ENCODE measurements at regions not wholly inside any gene's neighbourhood (a gene's known extent, or its start where the extent isn't known, plus 50 kb on each side); places are given as distances from the start of the nearest gene placed in this dataset.
A peak's percentile ranks its signal among the peaks of the same experiment; 100 is the strongest.

- Histone ChIP-seq H3K9me3 (ENCODE audit: control insufficient read depth, low read depth, low read length) (no peaks in the 10 kb centered on the region), H3K36me3 (ENCODE audit: control insufficient read depth, insufficient read depth, low read length) (no peaks in the 10 kb centered on the region), H3K4me3 (ENCODE audit: low read length) (no peak overlapping the region), H3K27ac (ENCODE audit: low read length) (no peak overlapping the region), H3K27me3 (ENCODE audit: control insufficient read depth, insufficient read depth, low read length) (no peaks in the 10 kb centered on the region), H3K4me1 (ENCODE audit: control insufficient read depth, insufficient read depth, low read length) (no peaks in the 10 kb centered on the region)
- no peak for DNase-seq
- WGBS (ENCODE audit: insufficient coverage, low lambda C conversion rate), result 67% methylated on average over 1 of the region's 2 CpGs
Measured at GRCh38 chr16:16788004-16788403, 409.1 kb downstream of the NPIPA7 start.

DNA sequence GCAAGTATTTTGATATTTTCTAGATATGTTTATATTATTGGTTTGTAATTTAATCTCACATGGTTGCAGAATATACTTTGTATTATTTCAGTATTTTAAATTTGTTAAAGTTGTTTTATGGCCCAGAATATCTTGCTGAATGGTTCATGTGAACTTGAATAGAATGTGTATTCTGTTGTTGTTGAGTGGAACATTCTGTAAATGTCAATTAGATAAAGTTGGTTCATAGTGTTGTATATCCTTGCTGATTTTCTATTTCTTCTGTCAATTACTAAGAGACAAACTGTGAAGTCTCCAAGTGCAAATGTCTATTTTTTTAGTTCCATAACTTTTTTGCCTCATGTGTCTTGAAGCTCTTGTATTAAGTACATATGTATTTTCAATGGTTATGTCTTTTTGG, 411.7 kb downstream of the NPIPA7 start:
- Histone ChIP-seq H3K4me1 (ENCODE audit: control insufficient read depth, insufficient read depth, low read length) (no peaks in the 10 kb centered on the region), H3K36me3 (ENCODE audit: control insufficient read depth, insufficient read depth, low read length) (no peaks in the 10 kb centered on the region), H3K9me3 (ENCODE audit: control insufficient read depth, low read depth, low read length) (no peaks in the 10 kb centered on the region), H3K27me3 (ENCODE audit: control insufficient read depth, insufficient read depth, low read length) (no peaks in the 10 kb centered on the region), H3K4me3 (ENCODE audit: low read length) (no peak overlapping the region), H3K27ac (ENCODE audit: low read length) (no peak overlapping the region)
- DNase-seq, result no peak

DNA sequence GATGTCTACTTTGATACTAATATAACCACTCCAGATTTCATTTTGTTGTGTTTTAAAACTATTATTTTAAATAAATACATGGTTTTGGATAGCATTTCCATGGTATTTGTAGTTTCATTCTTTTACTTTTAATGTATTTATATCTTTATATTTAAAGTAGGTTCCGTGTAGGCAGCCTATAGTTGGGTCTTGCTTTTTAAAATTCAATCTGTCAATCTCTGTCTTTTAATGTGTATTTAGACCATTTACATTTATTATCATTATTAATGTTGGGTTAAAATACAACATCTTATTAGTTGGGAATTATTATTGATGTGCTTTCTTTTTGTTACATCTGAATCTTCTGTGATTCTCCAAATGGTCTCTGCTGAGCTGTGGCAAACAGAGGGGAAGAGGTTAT, 412.1 kb downstream of the NPIPA7 start:
- WGBS (ENCODE audit: insufficient coverage, low lambda C conversion rate), result 100% methylated on average over 1 of the region's 1 CpG
- H3K4me3 ChIP-seq (ENCODE audit: low read length), result no peak overlapping the region
- H3K27me3 ChIP-seq (ENCODE audit: control insufficient read depth, insufficient read depth, low read length), result no peaks in the 10 kb centered on the region
- no peaks in the 10 kb centered on the region for H3K9me3 ChIP-seq (ENCODE audit: control insufficient read depth, low read depth, low read length)
- H3K4me1 ChIP-seq (ENCODE audit: control insufficient read depth, insufficient read depth, low read length), result no peaks in the 10 kb centered on the region
- no peak for DNase-seq
- H3K27ac ChIP-seq (ENCODE audit: low read length), result no peak overlapping the region
- H3K36me3 ChIP-seq (ENCODE audit: control insufficient read depth, insufficient read depth, low read length), result no peaks in the 10 kb centered on the region

- 50% methylated on average over 1 of the region's 2 CpGs for WGBS (ENCODE audit: insufficient coverage, low lambda C conversion rate)
- Histone ChIP-seq H3K27me3 (ENCODE audit: control insufficient read depth, insufficient read depth, low read length) (no peaks in the 10 kb centered on the region), H3K9me3 (ENCODE audit: control insufficient read depth, low read depth, low read length) (no peaks in the 10 kb centered on the region), H3K4me1 (ENCODE audit: control insufficient read depth, insufficient read depth, low read length) (no peaks in the 10 kb centered on the region), H3K27ac (ENCODE audit: low read length) (no peak overlapping the region), H3K4me3 (ENCODE audit: low read length) (no peak overlapping the region), H3K36me3 (ENCODE audit: control insufficient read depth, insufficient read depth, low read length) (no peaks in the 10 kb centered on the region)
- no peak for DNase-seq
Measured at GRCh38 chr16:16797239-16797638, 418.3 kb downstream of the NPIPA7 start.

- no peaks in the 10 kb centered on the region for H3K36me3 ChIP-seq (ENCODE audit: control insufficient read depth, insufficient read depth, low read length)
- no peak for DNase-seq
- H3K9me3 ChIP-seq (ENCODE audit: control insufficient read depth, low read depth, low read length), result no peaks in the 10 kb centered on the region
- H3K4me3 ChIP-seq (ENCODE audit: low read length), result no peak overlapping the region
- H3K27ac ChIP-seq (ENCODE audit: low read length), result no peak overlapping the region
- H3K4me1 ChIP-seq (ENCODE audit: control insufficient read depth, insufficient read depth, low read length), result no peaks in the 10 kb centered on the region
- no peaks in the 10 kb centered on the region for H3K27me3 ChIP-seq (ENCODE audit: control insufficient read depth, insufficient read depth, low read length)
Measured at GRCh38 chr16:16798504-16798903, 419.6 kb downstream of the NPIPA7 start.

GRCh38 chr16:16805809-16806208, 426.9 kb downstream of the NPIPA7 start:
- Histone ChIP-seq H3K36me3 (ENCODE audit: control insufficient read depth, insufficient read depth, low read length) (no peaks in the 10 kb centered on the region), H3K27ac (ENCODE audit: low read length) (no peak overlapping the region), H3K4me1 (ENCODE audit: control insufficient read depth, insufficient read depth, low read length) (no peaks in the 10 kb centered on the region), H3K4me3 (ENCODE audit: low read length) (no peak overlapping the region), H3K27me3 (ENCODE audit: control insufficient read depth, insufficient read depth, low read length) (no peaks in the 10 kb centered on the region), H3K9me3 (ENCODE audit: control insufficient read depth, low read depth, low read length) (no peaks in the 10 kb centered on the region)
- DNase-seq, result no peak
- 80% methylated on average over 2 of the region's 4 CpGs for WGBS (ENCODE audit: insufficient coverage, low lambda C conversion rate)

GRCh38 chr16:16815641-16816040, 436.7 kb downstream of the NPIPA7 start:
- no peak for DNase-seq
- WGBS (ENCODE audit: insufficient coverage, low lambda C conversion rate), result no CpG with 5 or more reads among the region's 2 CpGs

GRCh38 chr16:16817196-16817595, 438.3 kb downstream of the NPIPA7 start:
- Histone ChIP-seq H3K27me3 (ENCODE audit: control insufficient read depth, insufficient read depth, low read length) (no peaks in the 10 kb centered on the region), H3K4me3 (ENCODE audit: low read length) (no peak overlapping the region), H3K36me3 (ENCODE audit: control insufficient read depth, insufficient read depth, low read length) (no peaks in the 10 kb centered on the region), H3K9me3 (ENCODE audit: control insufficient read depth, low read depth, low read length) (no peaks in the 10 kb centered on the region), H3K4me1 (ENCODE audit: control insufficient read depth, insufficient read depth, low read length) (no peaks in the 10 kb centered on the region), H3K27ac (ENCODE audit: low read length) (no peak overlapping the region)
- DNase-seq, result no peak
- WGBS (ENCODE audit: insufficient coverage, low lambda C conversion rate), result 100% methylated on average over 1 of the region's 2 CpGs

More at GRCh38 chr16:16815641-16816040, 436.7 kb downstream of the NPIPA7 start:
- Histone ChIP-seq H3K27me3 (ENCODE audit: control insufficient read depth, insufficient read depth, low read length) (no peaks in the 10 kb centered on the region), H3K27ac (ENCODE audit: low read length) (no peak overlapping the region), H3K4me1 (ENCODE audit: control insufficient read depth, insufficient read depth, low read length) (no peaks in the 10 kb centered on the region), H3K36me3 (ENCODE audit: control insufficient read depth, insufficient read depth, low read length) (no peaks in the 10 kb centered on the region), H3K9me3 (ENCODE audit: control insufficient read depth, low read depth, low read length) (no peaks in the 10 kb centered on the region), H3K4me3 (ENCODE audit: low read length) (no peak overlapping the region)

DNA sequence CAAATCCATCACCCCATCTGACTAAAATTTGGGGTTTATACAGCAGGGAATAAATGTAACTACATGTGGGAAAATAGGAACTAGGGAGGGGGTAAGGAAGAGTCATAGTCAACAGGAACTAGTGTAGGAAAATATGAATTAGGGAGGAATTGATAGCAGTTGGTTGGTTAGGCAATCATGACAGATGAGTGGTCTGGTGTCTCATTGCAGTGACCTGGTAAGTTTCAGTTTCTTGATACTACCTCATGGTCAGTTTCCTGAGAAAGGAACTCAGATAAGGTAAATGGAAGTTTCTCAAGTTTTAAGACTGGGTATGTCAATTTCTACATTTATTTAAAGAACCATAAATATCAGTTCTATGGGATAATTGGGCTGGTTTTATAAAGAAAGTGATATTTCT, 442.3 kb downstream of the NPIPA7 start:
- no peaks in the 10 kb centered on the region for H3K4me1 ChIP-seq (ENCODE audit: control insufficient read depth, insufficient read depth, low read length)
- H3K27ac ChIP-seq (ENCODE audit: low read length), result no peak overlapping the region
- no peak overlapping the region for H3K4me3 ChIP-seq (ENCODE audit: low read length)
- H3K9me3 ChIP-seq (ENCODE audit: control insufficient read depth, low read depth, low read length), result no peaks in the 10 kb centered on the region
- no peaks in the 10 kb centered on the region for H3K27me3 ChIP-seq (ENCODE audit: control insufficient read depth, insufficient read depth, low read length)
- H3K36me3 ChIP-seq (ENCODE audit: control insufficient read depth, insufficient read depth, low read length), result no peaks in the 10 kb centered on the region
- no peak for DNase-seq

GRCh38 chr16:16828913-16829398, 450.0 kb downstream of the NPIPA7 start:
- no peaks in the 10 kb centered on the region for H3K27me3 ChIP-seq (ENCODE audit: control insufficient read depth, insufficient read depth, low read length)
- no peak for DNase-seq
- H3K9me3 ChIP-seq (ENCODE audit: control insufficient read depth, low read depth, low read length), result no peaks in the 10 kb centered on the region
- H3K36me3 ChIP-seq (ENCODE audit: control insufficient read depth, insufficient read depth, low read length), result no peaks in the 10 kb centered on the region
- H3K4me1 ChIP-seq (ENCODE audit: control insufficient read depth, insufficient read depth, low read length), result no peaks in the 10 kb centered on the region
- no peak overlapping the region for H3K27ac ChIP-seq (ENCODE audit: low read length)
- H3K4me3 ChIP-seq (ENCODE audit: low read length), result no peak overlapping the region
- 80% methylated on average over 1 of the region's 6 CpGs for WGBS (ENCODE audit: insufficient coverage, low lambda C conversion rate)

- WGBS (ENCODE audit: insufficient coverage, low lambda C conversion rate), result 14% methylated on average over 1 of the region's 1 CpG
- no peaks in the 10 kb centered on the region for H3K9me3 ChIP-seq (ENCODE audit: control insufficient read depth, low read depth, low read length)
Measured at GRCh38 chr16:16830401-16830800, 451.5 kb downstream of the NPIPA7 start.

More at GRCh38 chr16:16830401-16830800, 451.5 kb downstream of the NPIPA7 start:
- no peaks in the 10 kb centered on the region for H3K36me3 ChIP-seq (ENCODE audit: control insufficient read depth, insufficient read depth, low read length)
- H3K4me1 ChIP-seq (ENCODE audit: control insufficient read depth, insufficient read depth, low read length), result no peaks in the 10 kb centered on the region
- H3K27ac ChIP-seq (ENCODE audit: low read length), result no peak overlapping the region
- H3K27me3 ChIP-seq (ENCODE audit: control insufficient read depth, insufficient read depth, low read length), result no peaks in the 10 kb centered on the region
- peak in 1 of 2 donors; percentile 14 for DNase-seq
- no peak overlapping the region for H3K4me3 ChIP-seq (ENCODE audit: low read length)
